Bronchial epithelial cell (primary cell): ENCODE measurements at regions not wholly inside any gene's neighbourhood (a gene's known extent, or its start where the extent isn't known, plus 50 kb on each side); places are given as distances from the start of the nearest gene placed in this dataset.

ENCODE experiments used
- DNase-seq: peaks from one replicate; pipeline ENCODE4 v3.0.0-alpha.2; 2010; ENCODE audit warnings: low read depth
- FAIRE-seq: peaks from 2 replicates; lab custom pipeline; 2011; peaks lifted over from hg19 to GRCh38; lab: Jason Lieb, UNC
- H3K27me3 ChIP-seq: 2 replicates; pipeline ENCODE4 v1.5.1; 2011; ENCODE audit warnings: low read length; ENCODE audit not compliant: control insufficient read depth, insufficient read depth
- H3K36me3 ChIP-seq: 2 replicates; pipeline ENCODE4 v1.5.1; 2011; ENCODE audit warnings: low read length; ENCODE audit not compliant: control insufficient read depth, insufficient read depth
- H3K4me3 ChIP-seq: 2 replicates; pipeline ENCODE4 v1.5.1; 2011; ENCODE audit warnings: mild to moderate bottlenecking, low read depth, low read length, control low read depth
- TF ChIP-seq, protein P1 (sequence below): IDR thresholded peaks from 2 replicates; pipeline ENCODE4 v1.5.1; 2011; ENCODE audit warnings: mild to moderate bottlenecking, moderate library complexity, low read length, control low read depth, inconsistent platforms; ENCODE audit not compliant: insufficient read depth, severe bottlenecking

DNA sequence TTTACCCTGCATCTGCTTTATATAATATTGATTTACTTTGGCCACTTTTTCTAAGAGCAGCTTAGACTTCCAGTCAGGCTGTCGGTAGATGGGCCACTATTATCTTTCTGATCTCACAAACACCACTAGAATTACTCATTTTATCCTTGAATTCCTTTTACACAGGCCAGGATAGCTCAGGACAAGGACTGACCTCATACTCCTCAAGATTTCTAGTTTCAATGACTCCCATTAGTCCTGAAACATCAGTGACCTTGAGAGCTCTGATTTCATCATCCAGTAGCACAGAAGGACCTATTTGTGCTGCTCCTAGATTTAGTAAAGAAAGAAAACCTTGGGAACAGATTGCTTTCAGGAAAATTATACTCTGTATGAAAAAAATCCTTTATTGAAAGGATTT lies 727.9 kb upstream of the PTPRD start:
- no peaks in the 10 kb centered on the region for H3K27me3 ChIP-seq

DNA sequence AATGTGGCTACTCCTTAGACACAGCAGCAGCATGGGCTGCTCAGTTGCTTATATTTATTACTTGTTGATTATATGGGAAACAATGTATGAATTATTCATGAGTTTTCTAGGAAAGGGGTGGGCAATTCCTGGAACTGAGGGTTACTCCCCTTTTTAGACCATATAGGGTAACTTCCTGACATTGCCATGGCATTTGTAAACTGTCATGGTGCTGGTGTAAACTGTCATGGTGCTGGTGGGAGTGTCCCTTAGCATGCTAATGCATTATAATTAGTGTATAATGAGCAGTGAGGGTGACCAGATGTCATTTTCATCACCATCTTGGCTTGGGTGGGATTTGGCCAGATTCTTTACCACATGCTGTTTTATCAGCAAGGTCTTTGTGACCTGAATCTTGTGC lies 734.6 kb upstream of the PTPRD start:
- Histone ChIP-seq H3K36me3 (no peaks in the 10 kb centered on the region), H3K27me3 (no peaks in the 10 kb centered on the region), H3K4me3 (no peak overlapping the region)
- no peak for DNase-seq
- FAIRE-seq = no peak
- TF ChIP-seq, protein P1, sequence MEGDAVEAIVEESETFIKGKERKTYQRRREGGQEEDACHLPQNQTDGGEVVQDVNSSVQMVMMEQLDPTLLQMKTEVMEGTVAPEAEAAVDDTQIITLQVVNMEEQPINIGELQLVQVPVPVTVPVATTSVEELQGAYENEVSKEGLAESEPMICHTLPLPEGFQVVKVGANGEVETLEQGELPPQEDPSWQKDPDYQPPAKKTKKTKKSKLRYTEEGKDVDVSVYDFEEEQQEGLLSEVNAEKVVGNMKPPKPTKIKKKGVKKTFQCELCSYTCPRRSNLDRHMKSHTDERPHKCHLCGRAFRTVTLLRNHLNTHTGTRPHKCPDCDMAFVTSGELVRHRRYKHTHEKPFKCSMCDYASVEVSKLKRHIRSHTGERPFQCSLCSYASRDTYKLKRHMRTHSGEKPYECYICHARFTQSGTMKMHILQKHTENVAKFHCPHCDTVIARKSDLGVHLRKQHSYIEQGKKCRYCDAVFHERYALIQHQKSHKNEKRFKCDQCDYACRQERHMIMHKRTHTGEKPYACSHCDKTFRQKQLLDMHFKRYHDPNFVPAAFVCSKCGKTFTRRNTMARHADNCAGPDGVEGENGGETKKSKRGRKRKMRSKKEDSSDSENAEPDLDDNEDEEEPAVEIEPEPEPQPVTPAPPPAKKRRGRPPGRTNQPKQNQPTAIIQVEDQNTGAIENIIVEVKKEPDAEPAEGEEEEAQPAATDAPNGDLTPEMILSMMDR = no peak

More for the DNA sequence above, 727.9 kb upstream of the PTPRD start:
- DNase-seq (no peak), FAIRE-seq (no peak)
- Histone ChIP-seq H3K4me3 (no peak overlapping the region), H3K36me3 (no peaks in the 10 kb centered on the region)
- TF ChIP-seq, protein P1 = no peak

DNA sequence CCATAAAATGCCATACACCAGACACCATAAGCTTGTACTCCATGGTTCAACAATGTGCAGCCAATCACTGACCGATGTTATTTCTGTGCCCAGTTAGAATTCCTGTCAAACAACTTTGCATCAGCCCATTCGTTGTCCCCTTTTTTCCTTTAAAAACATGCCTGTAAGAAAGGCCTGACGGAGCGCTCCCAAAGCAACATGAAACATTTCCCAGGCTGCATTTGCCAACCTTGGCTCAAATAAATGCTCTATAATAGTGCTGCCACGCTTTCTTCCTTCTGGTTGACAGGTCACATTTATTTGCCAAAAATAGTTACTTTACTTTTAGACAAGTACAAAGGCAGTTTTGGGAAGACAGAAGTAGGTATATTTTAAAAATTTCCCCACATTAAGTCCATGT lies 735.6 kb upstream of the PTPRD start:
- TF ChIP-seq, protein P1 = no peak
- no peak for FAIRE-seq
- Histone ChIP-seq H3K27me3 (no peaks in the 10 kb centered on the region), H3K36me3 (no peaks in the 10 kb centered on the region), H3K4me3 (no peak overlapping the region)
- no peak for DNase-seq

DNA sequence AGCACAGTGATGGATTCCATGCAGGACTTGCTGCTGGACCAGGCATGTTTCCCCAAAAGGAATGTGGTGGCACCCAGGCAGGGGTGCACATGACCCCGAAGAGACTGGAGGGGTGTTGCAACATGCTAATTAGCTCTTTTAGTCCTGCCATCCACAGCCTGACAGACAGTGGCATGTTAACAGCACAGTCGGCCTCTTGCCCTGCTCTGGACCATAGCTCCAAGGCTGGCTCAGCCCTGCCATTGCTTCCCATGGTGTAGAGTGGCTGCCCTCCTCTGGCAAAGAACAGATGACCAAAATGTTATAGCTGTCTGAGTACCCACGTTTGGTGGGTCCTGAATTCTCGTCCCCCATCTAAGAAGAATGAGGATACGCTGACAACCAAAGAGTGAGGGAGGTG lies 736.4 kb upstream of the PTPRD start:
- DNase-seq (no peak), FAIRE-seq (no peak)
- Histone ChIP-seq H3K36me3 (no peaks in the 10 kb centered on the region), H3K4me3 (no peak overlapping the region), H3K27me3 (no peaks in the 10 kb centered on the region)
- TF ChIP-seq, protein P1 = no peak

DNA sequence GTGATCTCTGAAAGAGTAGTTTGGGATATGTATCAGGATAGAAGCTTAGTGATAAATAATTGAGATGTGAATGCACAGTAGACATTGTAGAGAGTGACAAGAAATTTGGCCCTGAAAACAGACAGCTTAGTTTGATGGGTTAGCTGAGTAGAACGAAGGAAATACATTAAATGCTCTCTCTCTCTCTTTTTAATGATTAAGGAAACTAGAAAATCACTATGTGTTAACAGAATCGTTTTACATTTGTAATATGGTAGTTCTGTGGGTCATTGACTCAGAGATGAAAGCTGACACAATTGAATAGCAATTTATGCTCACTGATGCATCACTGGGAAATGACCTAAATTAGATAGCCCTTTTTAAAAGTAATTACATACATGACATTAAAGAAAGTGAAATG lies 739.8 kb upstream of the PTPRD start:
- Histone ChIP-seq H3K4me3 (no peak overlapping the region), H3K36me3 (no peaks in the 10 kb centered on the region), H3K27me3 (no peaks in the 10 kb centered on the region)
- FAIRE-seq (no peak), DNase-seq (no peak)
- TF ChIP-seq, protein P1 = no peak

DNA sequence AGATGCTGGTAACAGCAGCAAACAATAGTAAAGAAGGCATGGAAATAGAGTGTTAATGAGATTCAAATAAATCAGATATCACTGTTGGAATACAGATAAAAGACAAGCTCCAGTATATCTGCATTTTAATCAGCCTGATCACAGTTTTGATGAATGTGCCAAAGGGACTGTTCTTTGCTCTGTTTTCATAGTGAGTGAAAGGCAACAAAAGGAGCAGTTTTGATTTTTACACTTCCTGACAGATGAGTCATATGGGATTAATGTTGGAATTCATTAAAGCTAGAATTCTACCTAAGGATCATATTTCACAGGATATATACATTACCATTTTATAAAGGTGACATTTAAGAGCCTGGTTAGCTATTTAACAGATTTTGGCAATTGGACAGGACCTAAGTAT lies 743.3 kb upstream of the PTPRD start:
- TF ChIP-seq, protein P1 = no peak
- DNase-seq = peak; percentile 73
- no peaks in the 10 kb centered on the region for H3K36me3 ChIP-seq
- no peaks in the 10 kb centered on the region for H3K27me3 ChIP-seq
- H3K4me3 ChIP-seq = no peak overlapping the region
- FAIRE-seq = no peak
